ENCODE measurements at regions not wholly inside any gene's neighbourhood (a gene's known extent, or its start where the extent isn't known, plus 50 kb on each side); places are given as distances from the start of the nearest gene placed in this dataset.

DNA sequence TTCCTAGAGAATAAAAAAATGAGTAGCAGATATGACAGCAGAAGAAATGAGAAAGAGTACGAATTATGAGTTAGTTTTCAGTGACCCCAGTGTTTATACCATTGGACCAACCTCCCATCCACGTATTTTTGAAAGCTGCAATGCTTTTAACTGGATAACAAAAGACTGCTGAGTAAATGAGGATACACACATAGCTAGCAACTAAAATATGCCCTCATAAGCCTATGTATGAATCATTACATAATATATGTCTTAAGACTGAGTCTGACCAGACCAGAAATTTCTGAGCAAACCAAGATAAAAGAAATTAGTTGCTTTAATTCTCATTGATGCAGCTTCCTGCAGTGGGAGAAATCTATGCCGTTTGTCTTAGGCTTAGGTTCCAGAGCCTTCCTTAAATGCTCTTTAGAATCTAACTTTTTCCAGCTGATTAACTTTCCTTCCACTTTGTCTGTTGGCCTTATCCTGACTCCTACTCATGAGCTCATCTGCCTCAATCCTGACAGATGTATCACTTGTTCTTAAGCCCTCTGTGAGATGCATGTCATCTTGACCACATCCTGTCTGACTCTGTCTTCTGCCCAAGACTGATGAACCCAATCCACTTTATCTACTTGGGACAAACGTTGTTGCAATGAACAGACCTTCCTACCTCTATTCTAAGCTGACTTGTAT, 301.4 kb upstream of the AADAT start:
- H3K4me3 ChIP-seq, result no peak overlapping the region
- H3K4me1 ChIP-seq, result no peaks in the 10 kb centered on the region
- H3K9me3 ChIP-seq, result no peaks in the 10 kb centered on the region
- H3K4me2 ChIP-seq, result no peak overlapping the region
- TF ChIP-seq HDAC2 (IDR thresholded peaks at IDR 0.05) (no peak), MYC (IDR thresholded peaks at IDR 0.05; ENCODE audit: borderline replicate concordance, low read length) (no peak), RFX5 (IDR thresholded peaks at IDR 0.05) (no peak), GATA3 (IDR thresholded peaks at IDR 0.05; ENCODE audit: borderline replicate concordance) (no peak), FOSB (CRISPR knock-in tag; IDR thresholded peaks at IDR 0.05) (no peak), CHD4 (IDR thresholded peaks at IDR 0.05; ENCODE audit: borderline replicate concordance) (no peak), ZSCAN20 (CRISPR knock-in tag; IDR thresholded peaks at IDR 0.05) (no peak), TFCP2L1 (CRISPR knock-in tag; IDR thresholded peaks at IDR 0.05) (no peak), ZNF302 (CRISPR knock-in tag; IDR thresholded peaks at IDR 0.05) (no peak), CBX2 (IDR thresholded peaks at IDR 0.05; ENCODE audit: borderline replicate concordance, low read depth) (no peak), FOSL2 (IDR thresholded peaks at IDR 0.05) (no peak), FOSL2 (CRISPR knock-in tag; IDR thresholded peaks at IDR 0.05) (no peak), POLR2AphosphoS2 (conservative IDR thresholded peaks at IDR 0.05; ENCODE audit: low read length) (no peak)
- TF ChIP-seq, protein P1, sequence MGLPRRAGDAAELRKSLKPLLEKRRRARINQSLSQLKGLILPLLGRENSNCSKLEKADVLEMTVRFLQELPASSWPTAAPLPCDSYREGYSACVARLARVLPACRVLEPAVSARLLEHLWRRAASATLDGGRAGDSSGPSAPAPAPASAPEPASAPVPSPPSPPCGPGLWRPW (IDR thresholded peaks at IDR 0.05), result no peak
- TF ChIP-seq, protein P2, sequence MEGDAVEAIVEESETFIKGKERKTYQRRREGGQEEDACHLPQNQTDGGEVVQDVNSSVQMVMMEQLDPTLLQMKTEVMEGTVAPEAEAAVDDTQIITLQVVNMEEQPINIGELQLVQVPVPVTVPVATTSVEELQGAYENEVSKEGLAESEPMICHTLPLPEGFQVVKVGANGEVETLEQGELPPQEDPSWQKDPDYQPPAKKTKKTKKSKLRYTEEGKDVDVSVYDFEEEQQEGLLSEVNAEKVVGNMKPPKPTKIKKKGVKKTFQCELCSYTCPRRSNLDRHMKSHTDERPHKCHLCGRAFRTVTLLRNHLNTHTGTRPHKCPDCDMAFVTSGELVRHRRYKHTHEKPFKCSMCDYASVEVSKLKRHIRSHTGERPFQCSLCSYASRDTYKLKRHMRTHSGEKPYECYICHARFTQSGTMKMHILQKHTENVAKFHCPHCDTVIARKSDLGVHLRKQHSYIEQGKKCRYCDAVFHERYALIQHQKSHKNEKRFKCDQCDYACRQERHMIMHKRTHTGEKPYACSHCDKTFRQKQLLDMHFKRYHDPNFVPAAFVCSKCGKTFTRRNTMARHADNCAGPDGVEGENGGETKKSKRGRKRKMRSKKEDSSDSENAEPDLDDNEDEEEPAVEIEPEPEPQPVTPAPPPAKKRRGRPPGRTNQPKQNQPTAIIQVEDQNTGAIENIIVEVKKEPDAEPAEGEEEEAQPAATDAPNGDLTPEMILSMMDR (IDR thresholded peaks at IDR 0.05), result no peak
- TF ChIP-seq, protein P3, sequence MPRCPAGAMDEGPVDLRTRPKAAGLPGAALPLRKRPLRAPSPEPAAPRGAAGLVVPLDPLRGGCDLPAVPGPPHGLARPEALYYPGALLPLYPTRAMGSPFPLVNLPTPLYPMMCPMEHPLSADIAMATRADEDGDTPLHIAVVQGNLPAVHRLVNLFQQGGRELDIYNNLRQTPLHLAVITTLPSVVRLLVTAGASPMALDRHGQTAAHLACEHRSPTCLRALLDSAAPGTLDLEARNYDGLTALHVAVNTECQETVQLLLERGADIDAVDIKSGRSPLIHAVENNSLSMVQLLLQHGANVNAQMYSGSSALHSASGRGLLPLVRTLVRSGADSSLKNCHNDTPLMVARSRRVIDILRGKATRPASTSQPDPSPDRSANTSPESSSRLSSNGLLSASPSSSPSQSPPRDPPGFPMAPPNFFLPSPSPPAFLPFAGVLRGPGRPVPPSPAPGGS (IDR thresholded peaks at IDR 0.05), result no peak
- TF ChIP-seq, protein P4, sequence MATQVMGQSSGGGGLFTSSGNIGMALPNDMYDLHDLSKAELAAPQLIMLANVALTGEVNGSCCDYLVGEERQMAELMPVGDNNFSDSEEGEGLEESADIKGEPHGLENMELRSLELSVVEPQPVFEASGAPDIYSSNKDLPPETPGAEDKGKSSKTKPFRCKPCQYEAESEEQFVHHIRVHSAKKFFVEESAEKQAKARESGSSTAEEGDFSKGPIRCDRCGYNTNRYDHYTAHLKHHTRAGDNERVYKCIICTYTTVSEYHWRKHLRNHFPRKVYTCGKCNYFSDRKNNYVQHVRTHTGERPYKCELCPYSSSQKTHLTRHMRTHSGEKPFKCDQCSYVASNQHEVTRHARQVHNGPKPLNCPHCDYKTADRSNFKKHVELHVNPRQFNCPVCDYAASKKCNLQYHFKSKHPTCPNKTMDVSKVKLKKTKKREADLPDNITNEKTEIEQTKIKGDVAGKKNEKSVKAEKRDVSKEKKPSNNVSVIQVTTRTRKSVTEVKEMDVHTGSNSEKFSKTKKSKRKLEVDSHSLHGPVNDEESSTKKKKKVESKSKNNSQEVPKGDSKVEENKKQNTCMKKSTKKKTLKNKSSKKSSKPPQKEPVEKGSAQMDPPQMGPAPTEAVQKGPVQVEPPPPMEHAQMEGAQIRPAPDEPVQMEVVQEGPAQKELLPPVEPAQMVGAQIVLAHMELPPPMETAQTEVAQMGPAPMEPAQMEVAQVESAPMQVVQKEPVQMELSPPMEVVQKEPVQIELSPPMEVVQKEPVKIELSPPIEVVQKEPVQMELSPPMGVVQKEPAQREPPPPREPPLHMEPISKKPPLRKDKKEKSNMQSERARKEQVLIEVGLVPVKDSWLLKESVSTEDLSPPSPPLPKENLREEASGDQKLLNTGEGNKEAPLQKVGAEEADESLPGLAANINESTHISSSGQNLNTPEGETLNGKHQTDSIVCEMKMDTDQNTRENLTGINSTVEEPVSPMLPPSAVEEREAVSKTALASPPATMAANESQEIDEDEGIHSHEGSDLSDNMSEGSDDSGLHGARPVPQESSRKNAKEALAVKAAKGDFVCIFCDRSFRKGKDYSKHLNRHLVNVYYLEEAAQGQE (IDR thresholded peaks at IDR 0.05), result no peak
- TF ChIP-seq, protein P5, sequence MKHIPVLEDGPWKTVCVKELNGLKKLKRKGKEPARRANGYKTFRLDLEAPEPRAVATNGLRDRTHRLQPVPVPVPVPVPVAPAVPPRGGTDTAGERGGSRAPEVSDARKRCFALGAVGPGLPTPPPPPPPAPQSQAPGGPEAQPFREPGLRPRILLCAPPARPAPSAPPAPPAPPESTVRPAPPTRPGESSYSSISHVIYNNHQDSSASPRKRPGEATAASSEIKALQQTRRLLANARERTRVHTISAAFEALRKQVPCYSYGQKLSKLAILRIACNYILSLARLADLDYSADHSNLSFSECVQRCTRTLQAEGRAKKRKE (CRISPR knock-in tag; IDR thresholded peaks at IDR 0.05; ENCODE audit: low read depth), result no peak
- TF ChIP-seq, protein P6, sequence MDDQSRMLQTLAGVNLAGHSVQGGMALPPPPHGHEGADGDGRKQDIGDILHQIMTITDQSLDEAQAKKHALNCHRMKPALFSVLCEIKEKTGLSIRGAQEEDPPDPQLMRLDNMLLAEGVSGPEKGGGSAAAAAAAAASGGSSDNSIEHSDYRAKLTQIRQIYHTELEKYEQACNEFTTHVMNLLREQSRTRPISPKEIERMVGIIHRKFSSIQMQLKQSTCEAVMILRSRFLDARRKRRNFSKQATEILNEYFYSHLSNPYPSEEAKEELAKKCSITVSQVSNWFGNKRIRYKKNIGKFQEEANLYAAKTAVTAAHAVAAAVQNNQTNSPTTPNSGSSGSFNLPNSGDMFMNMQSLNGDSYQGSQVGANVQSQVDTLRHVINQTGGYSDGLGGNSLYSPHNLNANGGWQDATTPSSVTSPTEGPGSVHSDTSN (IDR thresholded peaks at IDR 0.05), result no peak
- 4% methylated on average over 4 of the region's 4 CpGs for WGBS (ENCODE audit: missing lambda C conversion rate)
- POLR2A ChIA-PET, result no interaction called here
- H3K27ac ChIP-seq, result no peak overlapping the region
- CTCF ChIA-PET, result interaction anchor here (0.6 kb wide), 1 partner anchor 1328 kb away, joined by 3 read pairs; no protein-coding TSS in a partner anchor
- no peak for ATAC-seq
- FAIRE-seq, result no peak
- no peak for DNase-seq (ENCODE audit: low read depth in 1 of 2, low spot score in 1 of 2)

All from A549 (cell line).